GM19099 (cell line): ENCODE measurements at regions not wholly inside any gene's neighbourhood (a gene's known extent, or its start where the extent isn't known, plus 50 kb on each side); places are given as distances from the start of the nearest gene placed in this dataset.

ENCODE experiments used
- POLR2A ChIP-seq: IDR thresholded peaks from 3 replicates; pipeline ENCODE4 v1.6.1; 2011; ENCODE audit warnings: low read depth; ENCODE audit not compliant: insufficient read length; ENCODE audit errors: extremely low read depth

DNA sequence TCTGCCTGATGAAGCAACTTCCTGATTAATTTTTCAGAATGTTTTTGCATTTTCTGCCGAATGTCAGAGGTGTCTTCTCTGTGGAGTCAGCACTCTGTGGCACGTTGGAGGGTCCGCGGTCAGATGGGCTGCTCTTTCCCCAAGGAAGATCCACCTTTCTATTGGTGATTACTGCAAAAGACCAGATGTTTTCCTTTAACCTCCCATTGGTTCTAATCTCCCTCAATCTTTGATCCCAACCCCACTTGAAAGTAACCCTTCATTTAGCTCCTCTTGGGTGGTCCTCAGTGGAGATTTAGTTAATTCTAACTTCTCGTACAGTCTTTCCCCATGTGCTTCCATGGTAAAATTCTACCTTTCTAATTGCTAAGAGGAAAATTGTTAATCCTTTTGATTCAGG lies 397.7 kb upstream of the DDHD1 start:
- no peak for TF ChIP-seq POLR2A

DNA sequence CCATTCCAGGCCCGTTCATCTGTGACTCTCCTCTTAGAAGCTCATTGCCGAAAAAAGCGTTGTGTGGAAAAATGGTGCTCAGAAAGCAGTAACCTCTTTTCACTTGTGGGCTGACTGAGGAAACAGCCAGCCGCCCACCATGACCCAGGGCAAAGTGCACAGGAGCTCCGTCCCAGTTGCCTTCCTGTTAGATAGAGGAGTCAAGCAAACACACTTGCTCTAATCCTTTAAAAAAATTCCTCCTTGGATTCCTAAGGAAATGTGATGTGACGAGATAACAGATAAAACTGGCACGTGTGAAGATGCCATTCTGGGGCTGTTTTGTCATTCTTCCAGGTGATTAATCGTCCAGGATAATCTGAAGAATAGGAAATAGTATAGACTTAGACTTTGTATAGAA lies 396.8 kb upstream of the DDHD1 start:
- TF ChIP-seq POLR2A: no peak

DNA sequence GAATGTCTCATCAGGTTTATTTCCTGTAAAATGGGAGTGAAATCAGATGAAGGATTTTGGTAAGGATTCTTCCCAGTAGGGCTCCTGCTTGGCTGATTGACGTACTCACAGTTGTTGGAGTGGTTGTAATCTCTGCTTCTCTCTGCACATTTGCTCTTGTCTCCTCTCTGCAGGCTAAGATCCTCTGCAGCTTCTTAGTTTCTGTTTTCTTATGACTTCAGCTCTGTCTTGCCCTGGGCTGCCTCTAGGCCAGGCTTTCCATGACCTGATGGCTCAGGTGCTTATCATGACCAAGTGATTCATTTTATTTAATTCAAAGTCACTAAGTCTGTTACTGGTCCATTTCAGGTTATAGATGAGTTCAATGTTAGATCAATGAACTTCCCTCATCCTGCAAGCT lies 394.5 kb upstream of the DDHD1 start:
- TF ChIP-seq POLR2A: no peak

DNA sequence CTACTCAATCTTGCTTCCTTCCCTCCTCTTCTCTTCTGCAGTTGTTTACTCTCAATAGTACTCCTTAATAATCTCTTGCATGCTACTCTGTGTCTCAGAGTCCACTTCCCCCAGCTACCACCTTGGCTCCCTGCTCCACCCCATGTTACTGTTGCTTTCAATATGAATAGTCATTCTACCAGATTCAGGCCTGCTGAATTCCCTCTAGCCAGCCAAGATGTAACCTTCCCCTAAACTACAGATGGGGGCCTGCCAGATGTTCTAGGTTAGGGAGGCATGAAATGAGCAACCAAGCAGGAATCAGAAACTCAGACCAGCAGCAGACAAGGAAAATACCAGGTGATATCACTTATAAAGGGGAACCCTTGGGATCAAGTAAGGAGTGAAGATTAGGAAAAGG lies 392.1 kb upstream of the DDHD1 start:
- TF ChIP-seq POLR2A: no peak

DNA sequence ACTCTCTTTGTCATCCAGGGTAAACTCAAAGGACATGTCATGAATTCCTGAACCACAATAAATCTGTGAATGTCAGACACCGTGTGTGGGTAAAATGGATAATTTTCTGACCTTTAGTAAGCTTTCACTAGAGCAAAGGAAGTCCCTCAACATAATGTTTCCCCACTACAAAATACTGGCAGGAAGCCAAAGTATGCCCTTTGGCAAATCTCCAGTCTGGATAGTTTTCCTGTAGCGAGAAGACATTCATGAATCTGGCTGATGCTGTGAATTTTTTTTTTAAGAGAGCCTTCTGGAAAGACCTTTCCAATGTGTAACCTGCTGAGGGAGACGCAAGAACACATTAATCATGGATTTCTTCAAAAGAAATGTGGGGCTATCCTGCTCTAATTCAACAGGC lies 389.6 kb upstream of the DDHD1 start:
- TF ChIP-seq POLR2A: no peak

DNA sequence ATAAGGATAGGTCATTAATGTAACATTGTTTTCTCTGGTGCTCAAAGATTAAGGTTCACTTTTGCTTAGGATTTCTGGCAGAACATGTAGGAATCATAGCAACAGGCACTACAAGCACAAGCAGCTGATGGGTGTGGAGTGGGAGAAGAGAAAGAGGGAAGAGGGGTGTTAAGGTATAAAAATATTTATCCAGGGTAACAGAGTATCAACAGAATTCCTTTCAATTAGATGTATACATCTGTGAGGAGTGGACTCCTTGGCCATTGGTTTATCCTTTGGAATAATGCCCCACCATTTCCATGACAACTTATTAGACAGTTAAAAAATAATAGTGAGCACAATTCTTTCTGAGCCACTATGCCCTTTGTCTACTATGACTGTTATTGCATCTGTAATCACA lies 388.3 kb upstream of the DDHD1 start:
- no peak for TF ChIP-seq POLR2A

DNA sequence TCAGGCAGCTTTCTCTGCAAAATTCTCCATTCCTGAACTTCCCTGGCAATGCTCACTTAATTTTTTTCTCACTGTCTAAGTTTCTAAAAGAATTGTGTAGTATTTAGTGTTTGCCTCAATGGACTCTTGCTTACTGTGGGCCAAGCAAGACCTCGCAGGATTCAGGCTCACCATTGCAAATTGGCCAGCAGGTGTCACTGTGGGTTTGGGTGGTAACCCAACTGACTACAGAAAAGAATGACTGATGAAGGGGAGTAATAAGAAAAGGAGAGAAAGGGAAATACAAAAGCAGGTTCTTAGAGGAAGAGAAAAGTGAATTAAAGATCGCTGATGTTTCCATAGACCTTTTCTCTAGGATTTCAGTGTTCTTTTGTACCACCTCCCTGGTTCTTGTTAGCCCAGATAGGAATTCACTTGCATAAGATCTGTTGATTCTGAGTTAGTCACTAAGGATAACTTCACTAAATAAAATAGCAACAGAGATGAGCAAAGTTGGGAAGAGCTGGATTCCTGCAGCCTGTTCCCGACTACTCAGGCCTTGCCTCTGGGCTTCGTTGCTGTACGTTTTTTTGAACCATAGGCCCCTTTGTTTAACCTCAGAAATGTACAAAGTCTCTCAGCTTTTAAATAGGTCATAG lies 386.5 kb upstream of the DDHD1 start:
- TF ChIP-seq POLR2A: no peak

DNA sequence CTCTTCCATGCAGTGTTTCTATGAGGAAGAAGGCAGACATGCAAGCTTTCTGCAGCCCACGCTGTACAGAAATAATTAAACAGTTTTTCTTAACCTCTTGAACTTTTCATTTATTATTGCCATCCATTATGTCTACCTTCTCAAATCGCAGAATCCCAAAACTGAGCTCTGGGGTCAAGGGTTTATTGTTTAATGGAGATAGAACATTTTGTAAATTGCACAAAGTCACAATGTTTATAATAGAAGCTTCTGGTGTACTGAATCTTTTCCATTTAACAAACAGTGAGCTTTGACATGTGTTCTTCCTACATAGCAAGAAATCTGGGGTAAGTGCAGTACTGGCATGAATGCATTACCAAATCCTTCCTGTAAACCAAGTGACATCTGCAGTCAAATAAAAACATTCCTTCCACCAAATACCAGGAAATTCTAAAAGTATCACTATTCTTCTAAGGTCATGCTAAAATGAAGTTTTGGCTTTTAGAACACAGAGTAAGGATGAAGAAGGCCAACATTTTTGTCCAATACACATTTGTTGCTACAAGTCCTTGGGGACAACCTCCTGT lies 385.3 kb upstream of the DDHD1 start:
- no peak for TF ChIP-seq POLR2A

DNA sequence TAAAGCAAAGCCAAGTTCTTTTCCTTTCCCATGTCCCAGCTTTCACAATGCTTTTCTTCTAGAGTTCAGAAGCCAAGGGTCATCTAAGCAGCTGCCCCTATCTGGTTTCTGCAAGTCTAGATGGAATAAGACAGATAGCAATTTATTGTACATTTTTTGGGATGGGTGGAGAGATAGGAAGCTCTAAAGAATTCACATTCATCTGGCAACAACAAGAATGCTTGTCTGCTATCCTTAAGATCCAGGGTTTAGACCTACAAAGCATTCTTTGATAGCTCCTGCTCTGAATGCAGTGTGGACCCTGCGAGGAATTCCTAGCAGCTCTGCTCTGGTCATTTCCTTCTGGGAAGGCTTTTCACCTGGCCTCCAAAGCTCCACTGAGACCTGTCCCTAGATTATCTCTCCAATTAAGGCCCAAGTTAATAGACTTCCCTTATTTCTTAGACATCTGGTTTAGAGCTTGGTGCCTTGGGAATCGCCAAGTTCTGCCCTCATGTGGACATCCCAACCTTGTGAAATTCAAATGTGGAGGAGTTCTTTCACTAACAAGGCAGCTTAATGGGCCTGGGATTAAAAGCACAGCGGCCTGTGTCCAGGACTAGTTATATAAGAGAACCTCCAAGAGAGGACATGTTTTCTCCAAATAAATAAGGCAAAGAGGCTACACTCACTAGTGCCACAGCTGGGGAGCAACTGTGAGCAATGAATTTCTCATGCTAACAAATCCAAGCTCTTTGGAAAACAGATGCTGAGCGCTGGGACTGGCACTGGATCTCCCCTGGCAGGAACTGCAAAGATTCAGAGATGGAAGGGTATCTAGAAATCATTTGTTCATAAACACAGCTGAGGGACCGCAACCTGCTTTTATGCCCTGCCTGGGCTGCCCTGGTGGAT lies 384.5 kb upstream of the DDHD1 start:
- no peak for TF ChIP-seq POLR2A

DNA sequence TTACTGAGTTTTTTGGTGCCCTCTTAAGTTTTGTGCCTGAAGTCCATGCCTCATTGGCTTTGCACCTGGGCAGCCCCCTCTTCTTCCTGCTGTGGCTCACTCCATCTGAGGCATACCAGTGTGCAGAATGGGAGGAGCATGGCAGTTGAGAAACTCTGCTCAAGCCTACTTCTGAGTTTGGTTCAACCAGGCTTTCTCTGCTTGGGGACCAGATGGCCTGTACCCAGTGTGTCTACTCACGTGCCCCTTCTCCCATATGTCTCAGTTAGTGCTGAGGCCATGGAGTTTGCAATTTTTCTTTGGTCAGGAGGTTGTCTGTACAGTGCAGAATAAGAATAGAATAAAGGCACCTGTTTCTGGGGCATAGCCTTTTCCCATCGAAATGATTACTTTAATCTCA lies 383.3 kb upstream of the DDHD1 start:
- TF ChIP-seq POLR2A: no peak

DNA sequence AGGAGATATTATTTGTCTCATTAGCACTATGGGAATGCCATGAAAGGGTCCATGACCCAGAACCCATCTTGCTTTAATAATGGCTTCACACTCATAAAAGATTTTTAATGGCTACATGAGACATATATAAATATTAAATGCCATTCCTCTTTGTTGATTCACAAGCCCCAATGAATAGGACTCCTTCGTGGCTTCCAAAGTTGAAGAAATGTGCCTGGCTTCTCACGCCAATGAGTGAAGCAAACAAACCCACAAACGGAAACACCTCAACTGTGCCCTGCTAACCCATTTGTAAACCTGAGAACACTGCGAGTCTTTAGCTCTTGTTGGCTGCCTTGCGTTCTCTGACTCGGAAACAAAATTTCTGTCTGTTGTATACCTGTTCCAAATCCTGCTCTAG lies 381.7 kb upstream of the DDHD1 start:
- TF ChIP-seq POLR2A: no peak

DNA sequence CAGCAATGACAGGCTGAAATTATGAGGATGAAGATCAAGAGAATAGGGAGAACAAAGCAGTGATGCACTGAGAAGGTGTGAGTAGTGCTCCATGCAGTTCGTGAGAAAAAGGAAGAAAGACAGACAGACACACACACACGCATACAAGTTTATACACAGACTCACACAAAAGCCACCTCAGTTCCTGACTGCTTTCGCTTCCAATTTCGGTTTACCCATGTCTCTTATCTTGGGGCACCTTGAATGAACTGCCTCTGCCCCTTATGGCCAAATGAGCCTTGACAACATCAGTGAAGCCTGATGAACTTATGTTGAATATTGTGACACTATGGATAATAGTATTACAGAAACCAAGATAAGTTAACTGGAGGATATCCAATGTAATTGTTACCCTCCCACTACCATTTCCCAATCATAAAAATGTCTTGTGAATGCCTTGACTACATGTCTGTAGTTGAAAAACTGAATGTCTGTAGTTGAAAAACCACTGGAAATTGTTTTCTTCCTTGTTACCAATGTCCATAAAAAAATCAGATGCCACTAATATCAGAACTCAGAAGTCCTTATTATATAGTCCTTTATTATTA lies 380.4 kb upstream of the DDHD1 start:
- TF ChIP-seq POLR2A: no peak

DNA sequence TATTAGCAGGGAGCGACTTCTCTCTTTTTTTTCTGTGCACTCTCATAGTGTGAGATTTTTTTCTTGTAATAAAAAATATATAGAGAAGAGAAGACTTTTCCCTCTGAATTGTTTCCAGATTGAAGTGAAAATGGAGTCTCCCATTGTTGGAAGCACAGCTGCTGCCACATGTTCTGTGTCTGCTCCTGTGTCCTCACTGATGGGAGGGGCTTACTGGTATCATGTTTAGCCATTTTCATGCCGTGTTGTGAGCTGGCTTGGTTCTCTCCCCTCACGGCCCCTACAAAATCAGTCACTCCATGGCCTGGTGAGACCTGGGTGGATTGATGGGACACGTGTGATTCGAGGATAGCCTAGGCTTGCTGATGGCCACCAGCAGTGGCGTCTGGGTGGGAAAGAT lies 379.7 kb upstream of the DDHD1 start:
- no peak for TF ChIP-seq POLR2A

DNA sequence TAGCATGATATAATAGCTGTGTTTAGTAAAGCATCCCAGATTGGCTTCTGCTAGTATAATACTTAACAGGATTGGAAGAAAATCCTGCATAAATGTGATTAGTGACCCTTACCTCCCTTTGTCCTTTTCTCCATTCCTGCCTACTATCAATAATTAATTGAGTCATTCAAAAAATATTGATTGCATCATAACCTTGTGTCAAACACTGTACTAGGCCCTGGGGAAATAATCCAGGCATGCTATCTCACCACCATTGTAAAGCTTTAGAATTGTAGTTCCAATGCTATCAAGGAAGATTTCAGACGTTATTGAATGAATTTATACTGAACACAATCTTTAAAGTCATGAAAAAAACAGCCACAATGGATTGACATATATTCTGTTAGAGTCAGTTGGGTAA lies 378.6 kb upstream of the DDHD1 start:
- TF ChIP-seq POLR2A: no peak

DNA sequence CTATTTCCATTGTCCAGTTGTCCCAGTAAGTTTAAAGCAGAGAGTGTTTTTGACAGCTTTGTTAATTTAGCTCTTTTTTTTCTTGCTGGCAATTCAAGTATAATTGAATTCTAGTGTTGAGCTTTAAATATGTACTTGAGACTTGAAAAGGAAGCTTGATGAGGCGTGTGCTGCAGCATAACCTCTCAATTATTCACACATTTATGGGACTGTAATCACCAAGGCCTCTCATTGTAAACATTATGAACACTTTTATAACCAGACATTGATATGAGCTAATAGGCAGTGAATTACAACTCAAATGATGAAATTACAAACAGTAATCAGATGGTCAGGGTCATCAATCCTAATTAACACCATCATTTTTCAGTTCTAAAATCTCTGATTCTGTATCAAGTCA lies 378.0 kb upstream of the DDHD1 start:
- TF ChIP-seq POLR2A: no peak

DNA sequence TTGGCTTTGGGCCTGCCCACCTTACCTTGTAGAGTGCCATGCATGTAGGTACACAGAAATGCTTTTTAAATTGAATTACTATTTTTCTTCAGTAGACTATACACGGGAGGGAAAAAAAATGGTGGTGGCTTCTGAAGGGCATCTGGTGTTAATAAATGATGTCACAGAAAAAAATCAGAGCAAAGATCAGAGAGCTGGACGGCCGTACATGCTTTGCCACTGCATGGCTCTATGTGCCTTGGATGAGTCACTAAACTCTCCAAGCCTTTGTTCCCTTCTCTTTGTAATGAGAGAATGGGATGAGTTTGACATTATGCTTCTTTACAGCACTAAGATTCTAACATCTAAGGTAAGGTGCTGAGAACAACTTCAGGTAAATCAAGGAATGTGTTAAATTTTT lies 376.4 kb upstream of the DDHD1 start:
- TF ChIP-seq POLR2A: no peak
